ENCODE measurements at regions not wholly inside any gene's neighbourhood (a gene's known extent, or its start where the extent isn't known, plus 50 kb on each side); places are given as distances from the start of the nearest gene placed in this dataset.

GRCh38 chr15:25185791-25186190 lies 231.0 kb downstream of the SNRPN start:
- Histone ChIP-seq H3K4me3 (no peak overlapping the region), H3K36me3 (no peaks in the 10 kb centered on the region), H3K27ac (no peak overlapping the region), H3K27me3 (no peaks in the 10 kb centered on the region), H3K4me1 (no peaks in the 10 kb centered on the region), H3K9me3 (peaks cover 5% of the 10 kb centered on the region)
- intact Hi-C loops (cut with DNase I): no loop called here
- no peak for TF ChIP-seq CTCF (IDR thresholded peaks at IDR 0.05)
- TF ChIP-seq POLR2AphosphoS5 (IDR thresholded peaks at IDR 0.05; ENCODE audit: insufficient read depth in 1 of 2, low read depth in 1 of 2): no peak
- no peak for TF ChIP-seq POLR2A (IDR thresholded peaks at IDR 0.05)
- DNase-seq (ENCODE audit: extremely low spot score in 2 of 2): no peak

- Histone ChIP-seq H3K36me3 (no peaks in the 10 kb centered on the region), H3K9me3 (no peaks in the 10 kb centered on the region), H3K4me1 (no peaks in the 10 kb centered on the region), H3K27ac (no peak overlapping the region), H3K4me3 (no peak overlapping the region), H3K27me3 (no peaks in the 10 kb centered on the region)
- intact Hi-C loops (cut with DNase I): no loop called here
- no peak for DNase-seq (ENCODE audit: extremely low spot score in 2 of 2)
- TF ChIP-seq POLR2AphosphoS5 (IDR thresholded peaks at IDR 0.05; ENCODE audit: insufficient read depth in 1 of 2, low read depth in 1 of 2): no peak
- TF ChIP-seq CTCF (IDR thresholded peaks at IDR 0.05): no peak
- no peak for TF ChIP-seq POLR2A (IDR thresholded peaks at IDR 0.05)
These were observed 231.6 kb downstream of the SNRPN start for GRCh38 chr15:25186411-25186810.

- no peak overlapping the region for H3K4me3 ChIP-seq
- no peaks in the 10 kb centered on the region for H3K36me3 ChIP-seq
- no peaks in the 10 kb centered on the region for H3K27me3 ChIP-seq
- intact Hi-C loops (cut with DNase I): no loop called here
- H3K4me1 ChIP-seq: no peaks in the 10 kb centered on the region
- no peak for DNase-seq (ENCODE audit: extremely low spot score in 2 of 2)
- no peaks in the 10 kb centered on the region for H3K9me3 ChIP-seq
- TF ChIP-seq POLR2AphosphoS5 (IDR thresholded peaks at IDR 0.05; ENCODE audit: insufficient read depth in 1 of 2, low read depth in 1 of 2): no peak
- TF ChIP-seq POLR2A (IDR thresholded peaks at IDR 0.05): no peak
- no peak for TF ChIP-seq CTCF (IDR thresholded peaks at IDR 0.05)
- no peak overlapping the region for H3K27ac ChIP-seq
These were observed 232.3 kb downstream of the SNRPN start for GRCh38 chr15:25186906-25187645.

- no peaks in the 10 kb centered on the region for H3K4me1 ChIP-seq
- TF ChIP-seq CTCF (IDR thresholded peaks at IDR 0.05): no peak
- TF ChIP-seq POLR2A (IDR thresholded peaks at IDR 0.05): no peak
- no peak for TF ChIP-seq POLR2AphosphoS5 (IDR thresholded peaks at IDR 0.05; ENCODE audit: insufficient read depth in 1 of 2, low read depth in 1 of 2)
- H3K27ac ChIP-seq: no peak overlapping the region
- no peak overlapping the region for H3K4me3 ChIP-seq
- DNase-seq (ENCODE audit: extremely low spot score in 2 of 2): no peak
- intact Hi-C loops (cut with DNase I): no loop called here
- no peaks in the 10 kb centered on the region for H3K9me3 ChIP-seq
- no peaks in the 10 kb centered on the region for H3K27me3 ChIP-seq
- no peaks in the 10 kb centered on the region for H3K36me3 ChIP-seq
These were observed 233.3 kb downstream of the SNRPN start for GRCh38 chr15:25188051-25188450.

GRCh38 chr15:25188551-25189101 lies 233.8 kb downstream of the SNRPN start:
- Histone ChIP-seq H3K4me1 (no peaks in the 10 kb centered on the region), H3K36me3 (no peaks in the 10 kb centered on the region), H3K27ac (no peak overlapping the region), H3K9me3 (no peaks in the 10 kb centered on the region), H3K4me3 (no peak overlapping the region), H3K27me3 (no peaks in the 10 kb centered on the region)
- intact Hi-C loops (cut with DNase I): no loop called here
- DNase-seq (ENCODE audit: extremely low spot score in 2 of 2): no peak
- TF ChIP-seq POLR2AphosphoS5 (IDR thresholded peaks at IDR 0.05; ENCODE audit: insufficient read depth in 1 of 2, low read depth in 1 of 2) (no peak), POLR2A (IDR thresholded peaks at IDR 0.05) (no peak)

Measured in vagina (tissue), 2 donors.